GM12891 (cell line): ENCODE measurements at regions not wholly inside any gene's neighbourhood (a gene's known extent, or its start where the extent isn't known, plus 50 kb on each side); places are given as distances from the start of the nearest gene placed in this dataset.
A peak's percentile ranks its signal among the peaks of the same experiment; 100 is the strongest.

Source experiments
- DNase-seq: peaks from one replicate; pipeline ENCODE4 v3.0.0; 2011; ENCODE audit warnings: low spot score; ENCODE audit not compliant: insufficient read length
- FAIRE-seq: peaks from 2 replicates; lab custom pipeline; 2011; peaks lifted over from hg19 to GRCh38; lab: Jason Lieb, UNC
- PAX5 ChIP-seq: IDR thresholded peaks from 2 replicates; pipeline ENCODE4 v1.6.1; 2011; ENCODE audit warnings: low read length, moderate library complexity, mild to moderate bottlenecking; ENCODE audit not compliant: insufficient read depth, severe bottlenecking
- POLR2A ChIP-seq: IDR thresholded peaks from 2 replicates; pipeline ENCODE4 v1.6.1; 2011; ENCODE audit warnings: low read depth, low read length, control low read depth
- POLR2AphosphoS5 ChIP-seq: IDR thresholded peaks from 2 replicates; pipeline ENCODE4 v1.6.1; 2011; ENCODE audit warnings: low read depth, low read length, control low read depth
- POU2F2 ChIP-seq: IDR thresholded peaks from 2 replicates; pipeline ENCODE4 v1.6.1; 2011; ENCODE audit warnings: low read depth, mild to moderate bottlenecking, control low read depth, low read length, moderate library complexity
- SPI1 ChIP-seq: IDR thresholded peaks from 2 replicates; pipeline ENCODE4 v1.6.1; 2011; ENCODE audit warnings: low read depth, low read length, control low read depth
- TAF1 ChIP-seq: IDR thresholded peaks from 2 replicates; pipeline ENCODE4 v1.6.1; 2011; ENCODE audit warnings: low read depth, low read length, control low read depth

DNA sequence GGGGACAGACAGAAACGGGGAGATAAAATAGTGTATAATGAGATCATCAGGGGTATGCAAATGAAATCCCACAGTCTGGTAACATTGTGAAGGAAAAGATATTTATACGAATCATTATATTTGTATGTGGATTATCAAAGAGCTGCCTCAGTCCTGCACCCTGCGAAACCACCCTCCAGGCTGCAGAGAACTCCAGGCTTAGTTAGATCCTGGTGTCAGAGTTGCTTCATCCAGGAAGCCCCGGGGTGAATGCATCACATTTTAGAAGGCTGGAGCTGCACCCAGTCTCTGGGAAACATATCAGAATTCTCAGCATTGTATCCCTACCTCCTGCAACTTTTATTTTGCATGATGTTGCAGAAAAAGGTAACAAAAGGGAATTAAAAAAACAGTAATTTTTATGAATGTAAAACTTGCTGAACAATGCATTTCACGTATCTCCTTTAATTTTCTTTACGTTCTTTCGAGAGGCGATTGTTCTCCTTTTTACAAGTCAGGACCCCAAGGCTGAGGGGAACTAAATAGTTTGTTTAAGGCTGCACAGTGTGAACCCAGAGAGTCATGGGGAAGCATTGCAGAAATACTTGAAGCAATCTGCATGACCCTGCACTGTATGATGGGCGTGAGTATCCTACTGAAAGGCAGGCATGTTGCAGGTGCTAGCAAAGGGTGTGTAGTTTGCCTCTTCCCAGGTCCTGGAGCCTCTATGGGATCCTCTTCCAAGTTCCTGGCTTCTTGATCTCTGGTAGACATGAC is 299.5 kb upstream of the CLNK start:
- DNase-seq (no peak), FAIRE-seq (no peak)
- no peak for TF ChIP-seq PAX5
- no peak for TF ChIP-seq POU2F2
- no peak for TF ChIP-seq SPI1
- TF ChIP-seq POLR2AphosphoS5: no peak
- no peak for TF ChIP-seq TAF1
- no peak for TF ChIP-seq POLR2A

DNA sequence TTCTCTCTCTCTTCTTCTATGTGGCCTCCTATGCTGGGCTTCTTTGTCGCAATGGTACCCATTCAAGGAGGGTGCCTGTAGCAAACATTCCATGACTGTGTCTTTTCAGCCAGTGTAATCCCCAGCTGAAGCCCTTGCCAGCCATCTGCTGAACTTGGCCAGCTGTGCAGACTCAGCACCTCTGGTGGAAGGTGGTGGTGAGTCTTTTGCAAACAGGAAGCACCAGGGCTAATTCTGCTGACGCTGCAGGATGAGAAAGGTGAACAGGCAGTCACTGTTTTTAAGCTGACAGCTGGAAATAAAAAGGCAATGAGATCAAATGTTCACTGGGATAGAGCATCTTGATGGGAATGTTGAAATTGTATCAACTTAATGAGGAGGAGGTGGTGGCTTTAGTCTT is 298.7 kb upstream of the CLNK start:
- FAIRE-seq (peak; percentile 86), DNase-seq (no peak)
- TF ChIP-seq POLR2AphosphoS5 (no peak), TAF1 (no peak), POU2F2 (no peak), SPI1 (no peak), POLR2A (no peak)

DNA sequence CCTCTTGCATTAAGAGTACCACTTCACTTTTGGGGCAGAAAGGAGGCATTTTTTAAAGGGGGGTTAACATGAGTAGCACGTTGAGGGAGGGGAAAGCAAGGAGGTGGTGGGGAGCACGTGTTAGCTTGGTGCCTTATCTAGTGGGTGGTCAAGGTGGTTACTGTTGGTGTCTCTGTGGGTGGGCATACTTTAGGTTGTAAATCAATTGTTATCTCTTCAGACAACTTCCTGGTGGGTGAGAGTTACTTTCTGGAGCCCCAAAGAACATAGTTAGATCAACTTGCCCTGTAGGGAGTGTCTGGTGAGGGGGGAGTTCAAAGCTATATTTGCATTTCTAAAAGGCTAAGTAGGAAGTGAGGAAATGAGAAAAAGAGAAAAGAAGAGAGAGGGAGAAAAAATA is 297.7 kb upstream of the CLNK start:
- DNase-seq: no peak
- TF ChIP-seq POU2F2 (no peak), SPI1 (no peak)
- FAIRE-seq: peak; percentile 23

DNA sequence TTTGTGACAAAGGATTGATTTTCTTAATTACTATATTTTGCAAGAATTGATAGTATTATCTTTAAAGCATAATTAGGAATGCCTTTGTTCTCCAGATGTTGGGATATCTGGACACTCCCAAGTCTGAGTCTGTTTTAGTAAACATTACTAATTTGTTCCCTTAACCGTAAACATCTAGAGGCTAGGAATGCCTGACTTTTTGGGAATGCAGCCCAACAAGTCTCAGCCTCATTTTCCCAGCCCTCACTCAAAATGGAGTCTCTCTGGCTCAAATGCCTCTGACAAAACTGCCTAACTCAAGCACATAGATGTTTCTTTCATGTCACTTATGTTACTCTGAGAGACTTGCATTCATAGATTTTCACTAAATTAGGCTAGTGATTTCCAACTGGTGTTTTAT is 297.0 kb upstream of the CLNK start:
- TF ChIP-seq POLR2A (no peak), TAF1 (no peak), SPI1 (no peak), PAX5 (no peak), POLR2AphosphoS5 (no peak), POU2F2 (no peak)
- FAIRE-seq (no peak), DNase-seq (no peak)

DNA sequence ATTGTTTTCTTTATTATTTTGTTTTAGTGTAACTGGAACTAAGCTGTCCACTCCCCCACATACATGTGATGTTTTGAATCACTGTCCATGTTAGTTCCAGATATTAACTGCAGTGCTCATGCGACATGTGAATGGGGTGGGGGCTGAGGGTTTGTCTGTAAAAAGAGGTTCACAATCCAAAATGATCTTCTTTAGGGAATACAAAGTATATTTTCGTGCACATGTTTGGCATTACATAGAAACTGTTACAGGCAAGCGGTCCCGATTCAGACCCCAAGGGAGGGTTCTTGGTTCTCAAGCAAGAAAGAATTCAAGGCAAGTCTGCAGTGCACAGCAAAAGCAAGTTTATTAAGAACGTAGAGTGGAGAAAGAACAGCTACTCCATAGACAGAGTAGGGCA is 296.5 kb upstream of the CLNK start:
- TF ChIP-seq POU2F2: no peak
- TF ChIP-seq TAF1: no peak
- TF ChIP-seq POLR2AphosphoS5: no peak
- TF ChIP-seq SPI1: no peak
- TF ChIP-seq PAX5: no peak
- TF ChIP-seq POLR2A: no peak
- no peak for FAIRE-seq

DNA sequence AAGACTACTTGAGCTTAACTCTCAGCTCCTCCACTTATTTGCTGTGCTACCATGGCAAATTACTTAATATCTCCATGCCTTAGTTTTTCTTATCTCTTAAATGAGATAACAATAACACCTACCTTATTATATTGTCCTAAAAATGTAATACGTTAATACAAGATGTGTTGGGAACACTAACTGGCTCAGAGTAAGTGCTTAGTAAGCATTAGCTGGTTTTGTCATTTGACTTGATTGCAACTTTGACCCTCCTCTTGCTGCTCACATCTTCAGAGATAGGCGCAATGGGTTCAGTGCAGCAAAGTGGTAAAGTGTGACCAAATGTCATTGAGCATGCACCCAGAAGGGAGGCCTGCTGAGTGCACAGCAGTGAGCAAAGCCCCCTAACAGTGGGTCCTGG is 294.5 kb upstream of the CLNK start:
- no peak for TF ChIP-seq POU2F2
- TF ChIP-seq SPI1: no peak
- TF ChIP-seq POLR2AphosphoS5: no peak
- TF ChIP-seq PAX5: no peak
- no peak for TF ChIP-seq POLR2A
- TF ChIP-seq TAF1: no peak
- no peak for DNase-seq
- no peak for FAIRE-seq

More for the DNA sequence above, 296.5 kb upstream of the CLNK start:
- no peak for DNase-seq

DNA sequence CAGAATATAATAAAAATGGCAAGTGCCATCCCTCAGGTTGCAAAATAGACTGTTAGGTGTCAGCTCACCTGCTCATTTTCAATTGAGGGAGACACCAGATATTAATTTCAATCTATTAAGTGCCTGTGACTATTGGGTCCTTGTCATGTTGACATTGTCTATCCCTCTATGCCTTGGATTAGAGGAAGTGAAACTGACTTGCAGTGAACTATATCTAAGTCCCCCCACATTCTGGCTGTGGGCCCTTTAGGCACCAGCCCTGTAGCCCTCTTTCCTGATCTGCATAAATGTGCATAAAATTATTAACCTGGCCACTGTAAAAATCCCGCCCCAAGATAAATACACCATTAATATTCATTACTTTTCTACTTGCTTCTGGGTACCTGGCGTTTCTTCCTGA is 293.0 kb upstream of the CLNK start:
- FAIRE-seq: no peak
- no peak for DNase-seq
- TF ChIP-seq SPI1 (peak; percentile 97), POLR2A (no peak)

DNA sequence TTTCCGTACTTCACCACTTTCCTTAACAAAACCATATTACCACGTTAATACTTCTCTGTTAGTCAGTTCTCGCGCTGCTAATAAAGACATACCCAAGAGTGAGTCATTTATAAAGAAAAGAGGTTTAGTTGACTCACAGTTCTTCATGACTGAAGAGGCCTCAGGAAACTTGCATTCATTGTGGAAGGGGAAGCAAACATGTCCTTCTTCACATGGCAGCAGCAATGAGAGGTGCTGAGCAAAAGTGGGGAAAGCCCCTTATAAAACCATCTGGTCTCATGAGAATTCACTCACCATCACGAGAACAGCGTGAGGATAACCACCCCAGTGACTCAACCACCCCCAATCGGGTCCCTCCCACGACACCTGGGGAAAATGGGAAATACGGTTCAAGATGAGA is 289.8 kb upstream of the CLNK start:
- FAIRE-seq (no peak), DNase-seq (no peak)
- TF ChIP-seq SPI1: no peak
- TF ChIP-seq TAF1: no peak
- no peak for TF ChIP-seq POU2F2

DNA sequence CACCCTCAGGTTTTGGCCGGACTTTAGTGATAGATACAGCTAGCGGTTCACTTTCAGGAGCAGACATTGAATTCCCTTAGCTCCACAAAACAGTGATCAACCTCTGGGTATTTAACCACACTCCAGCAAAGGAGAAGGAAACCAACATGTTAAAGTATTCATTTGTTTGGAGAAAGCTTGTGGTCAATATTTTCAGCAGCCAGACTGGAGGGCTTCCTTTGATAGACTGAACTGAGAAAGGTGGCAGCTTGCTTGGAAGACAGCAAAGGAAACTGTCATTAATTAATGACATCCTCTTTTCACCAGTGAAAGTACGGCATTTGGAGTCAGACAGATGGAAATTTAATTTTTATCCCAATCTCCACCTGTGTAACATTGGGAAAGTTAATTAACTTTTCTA is 289.1 kb upstream of the CLNK start:
- DNase-seq (no peak), FAIRE-seq (no peak)
- TF ChIP-seq POU2F2: no peak
- no peak for TF ChIP-seq SPI1
- no peak for TF ChIP-seq PAX5
- TF ChIP-seq POLR2AphosphoS5: no peak
- TF ChIP-seq TAF1: no peak
- TF ChIP-seq POLR2A: no peak

DNA sequence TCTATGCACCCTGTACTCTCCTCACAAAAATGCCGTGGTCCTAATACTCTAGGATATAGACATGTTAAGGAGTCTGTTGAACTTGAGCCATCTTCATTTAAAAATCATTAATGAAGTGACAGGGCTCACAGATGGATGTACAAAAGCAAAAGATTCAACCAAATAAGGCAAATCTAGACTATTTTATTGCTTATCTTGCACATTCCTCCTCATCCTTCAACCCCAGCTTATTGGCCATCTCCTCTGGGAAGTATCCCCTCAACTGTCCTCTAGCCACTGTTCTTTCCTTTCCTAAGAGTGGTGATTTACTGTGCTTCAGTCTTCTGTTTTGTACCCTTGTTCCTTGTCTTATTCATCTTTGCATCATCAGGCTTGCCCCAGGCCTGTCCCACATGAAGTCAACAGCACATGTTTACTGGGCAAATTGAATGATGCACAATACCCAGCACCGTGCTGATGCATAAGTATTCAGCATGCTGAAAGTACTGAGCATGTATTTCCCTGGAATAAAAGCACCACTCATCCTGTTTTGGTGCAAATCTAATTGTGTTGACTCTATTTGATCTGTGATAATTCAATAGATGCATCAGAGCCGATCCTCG is 287.3 kb upstream of the CLNK start:
- FAIRE-seq: no peak
- DNase-seq: no peak
- no peak for TF ChIP-seq SPI1
- TF ChIP-seq POLR2AphosphoS5: no peak
- TF ChIP-seq POU2F2: no peak
- TF ChIP-seq PAX5: no peak
- TF ChIP-seq POLR2A: no peak
- TF ChIP-seq TAF1: no peak
